ENCODE measurements at regions not wholly inside any gene's neighbourhood (a gene's known extent, or its start where the extent isn't known, plus 50 kb on each side); places are given as distances from the start of the nearest gene placed in this dataset.
A peak's percentile ranks its signal among the peaks of the same experiment; 100 is the strongest.

DNA sequence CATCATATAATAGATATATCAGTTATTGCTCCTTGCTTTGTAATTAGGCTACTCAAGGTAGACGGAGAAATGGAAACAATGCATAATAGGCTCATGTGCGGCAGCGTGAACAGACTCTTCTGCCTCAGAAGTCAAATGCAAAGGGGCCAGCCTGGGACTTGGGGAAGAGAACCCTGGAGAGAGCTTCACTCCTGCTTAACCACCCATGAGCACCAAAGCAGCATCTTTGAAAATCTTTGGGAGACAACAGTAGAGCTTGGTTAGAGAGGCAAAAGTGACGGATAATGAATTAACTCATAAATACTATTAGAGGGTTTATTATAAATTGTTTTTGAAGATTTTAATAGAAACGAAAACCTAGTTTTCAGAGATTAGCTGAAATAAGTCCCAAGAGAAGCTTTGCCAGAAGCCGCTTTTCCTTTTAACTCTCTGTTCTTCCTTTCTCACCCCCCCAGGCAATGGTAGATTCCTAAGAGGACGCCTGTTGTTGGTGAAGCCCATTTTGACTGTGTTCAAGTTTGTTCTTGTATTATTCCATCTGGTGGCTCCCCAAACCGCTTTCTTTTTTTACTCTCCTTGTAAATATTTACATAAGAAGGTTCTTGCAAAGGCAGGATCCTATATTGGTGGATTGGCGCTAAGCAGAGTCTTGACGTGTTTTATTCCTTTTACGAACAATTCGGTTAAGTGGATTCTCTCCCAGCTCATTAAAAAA, 196.0 kb upstream of the TPRG1 start:
- H3K9me3 ChIP-seq: no peaks in the 10 kb centered on the region
- 83% methylated on average over 12 of the region's 12 CpGs for WGBS
- intact Hi-C loops (cut with DNase I): loop anchor here (5.0 kb wide), 1 partner anchor 172 kb away; no protein-coding TSS in a partner anchor
- H3K27me3 ChIP-seq: no peaks in the 10 kb centered on the region
- no peak overlapping the region for H3K27ac ChIP-seq (replicated peaks in 1 of 4)
- no peak for DNase-seq (ENCODE audit: extremely low spot score)
- peaks cover 0 to 22% (median 20%) of the 10 kb centered on the region in 4 donors for H3K4me1 ChIP-seq
- TF ChIP-seq EP300 (IDR thresholded peaks at IDR 0.05): no peak
- TF ChIP-seq POLR2AphosphoS5 (IDR thresholded peaks at IDR 0.05): no peak
- TF ChIP-seq POLR2A (IDR thresholded peaks at IDR 0.05; ENCODE audit: low read depth): no peak
- TF ChIP-seq CTCF (IDR thresholded peaks at IDR 0.05): no peak
- H3K36me3 ChIP-seq: no peaks in the 10 kb centered on the region
- H3K4me3 ChIP-seq: no peak overlapping the region

GRCh38 chr3:188976407-188976806, 195.4 kb upstream of the TPRG1 start:
- TF ChIP-seq EP300 (IDR thresholded peaks at IDR 0.05) (no peak), POLR2A (IDR thresholded peaks at IDR 0.05; ENCODE audit: low read depth) (no peak), POLR2AphosphoS5 (IDR thresholded peaks at IDR 0.05) (no peak), CTCF (IDR thresholded peaks at IDR 0.05) (no peak)
- 94% methylated on average over 3 of the region's 4 CpGs for WGBS
- H3K9me3 ChIP-seq: no peaks in the 10 kb centered on the region
- no peaks in the 10 kb centered on the region for H3K36me3 ChIP-seq
- H3K4me3 ChIP-seq: no peak overlapping the region
- intact Hi-C loops (cut with DNase I): loop anchor here (5.0 kb wide), 1 partner anchor 171 kb away; no protein-coding TSS in a partner anchor
- H3K27me3 ChIP-seq: no peaks in the 10 kb centered on the region
- DNase-seq (ENCODE audit: extremely low spot score): no peak
- no peak overlapping the region for H3K27ac ChIP-seq (replicated peaks in 1 of 4)
- H3K4me1 ChIP-seq: peaks cover 0 to 22% (median 20%) of the 10 kb centered on the region in 4 donors

- DNase-seq (ENCODE audit: extremely low spot score): no peak
- Histone ChIP-seq H3K4me1 (peaks cover 0 to 22% (median 20%) of the 10 kb centered on the region in 4 donors), H3K27me3 (no peaks in the 10 kb centered on the region), H3K9me3 (no peaks in the 10 kb centered on the region), H3K27ac (replicated peaks in 1 of 4) (peak overlapping the region in 3 of 4 donors; percentile 24 to 50 (median 47)), H3K36me3 (no peaks in the 10 kb centered on the region), H3K4me3 (peak overlapping the region in 1 of 4 donors; percentile 5)
- intact Hi-C loops (cut with DNase I): loop anchor here (5.0 kb wide), 1 partner anchor 169 kb away; no protein-coding TSS in a partner anchor
- 49% methylated on average over 7 of the region's 7 CpGs for WGBS
- no peak for TF ChIP-seq EP300 (IDR thresholded peaks at IDR 0.05)
- peak in 1 of 2 donors; percentile 11 for TF ChIP-seq POLR2AphosphoS5 (IDR thresholded peaks at IDR 0.05)
Observed at GRCh38 chr3:188978421-188979171, 193.2 kb upstream of the TPRG1 start.

GRCh38 chr3:188979248-188979647, 192.5 kb upstream of the TPRG1 start:
- H3K4me3 ChIP-seq: no peak overlapping the region
- TF ChIP-seq POLR2AphosphoS5 (IDR thresholded peaks at IDR 0.05) (no peak), EP300 (IDR thresholded peaks at IDR 0.05) (no peak), POLR2A (IDR thresholded peaks at IDR 0.05; ENCODE audit: low read depth) (no peak)
- H3K36me3 ChIP-seq: no peaks in the 10 kb centered on the region
- DNase-seq (ENCODE audit: extremely low spot score): no peak
- WGBS: 66% methylated on average over 7 of the region's 7 CpGs
- H3K9me3 ChIP-seq: no peaks in the 10 kb centered on the region
- intact Hi-C loops (cut with DNase I): loop anchor here (5.0 kb wide), 1 partner anchor 168 kb away; no protein-coding TSS in a partner anchor
- peak overlapping the region in 3 of 4 donors; percentile 24 to 50 (median 47) for H3K27ac ChIP-seq (replicated peaks in 1 of 4)
- H3K4me1 ChIP-seq: peaks cover 0 to 22% (median 20%) of the 10 kb centered on the region in 4 donors
- no peaks in the 10 kb centered on the region for H3K27me3 ChIP-seq

DNA sequence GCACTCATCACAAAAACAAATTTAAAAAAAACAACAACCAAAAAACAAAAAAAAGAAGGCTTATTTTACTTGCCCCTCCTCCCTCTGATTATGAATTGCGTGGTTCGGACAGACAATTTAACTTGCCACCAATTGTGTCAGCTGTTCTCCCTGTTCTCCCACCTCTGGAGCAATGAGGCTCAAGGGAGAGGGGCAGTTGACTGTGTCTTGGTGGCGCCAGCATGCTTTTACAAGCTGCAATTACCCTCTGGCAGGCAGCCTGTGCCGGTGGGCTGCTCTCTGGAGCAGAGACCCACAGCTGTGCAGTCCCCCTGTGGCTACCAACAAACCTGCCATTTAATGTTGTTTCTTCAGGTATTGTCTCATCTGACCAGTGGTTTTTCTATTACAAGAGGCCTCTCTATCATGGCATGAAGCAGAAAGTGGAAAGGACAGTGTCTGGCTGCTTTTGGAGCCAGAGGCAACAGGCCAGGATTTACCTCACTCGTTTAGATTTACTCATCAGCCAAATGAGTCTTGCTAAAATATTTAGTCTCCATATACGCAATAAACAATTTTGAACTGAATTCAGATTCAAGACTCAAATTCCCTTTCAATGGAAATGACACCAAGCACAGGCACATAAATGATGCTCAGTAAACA, 192.0 kb upstream of the TPRG1 start:
- TF ChIP-seq CTCF (IDR thresholded peaks at IDR 0.05) (no peak), EP300 (IDR thresholded peaks at IDR 0.05) (no peak), POLR2AphosphoS5 (IDR thresholded peaks at IDR 0.05) (no peak), POLR2A (IDR thresholded peaks at IDR 0.05; ENCODE audit: low read depth) (no peak)
- 75% methylated on average over 6 of the region's 6 CpGs for WGBS
- H3K9me3 ChIP-seq: no peaks in the 10 kb centered on the region
- no peak for DNase-seq (ENCODE audit: extremely low spot score)
- H3K27ac ChIP-seq (replicated peaks in 1 of 4): peak overlapping the region in 2 of 4 donors; percentile 47 to 50
- intact Hi-C loops (cut with DNase I): loop anchor here (5.0 kb wide), 1 partner anchor 168 kb away; no protein-coding TSS in a partner anchor
- no peaks in the 10 kb centered on the region for H3K27me3 ChIP-seq
- peaks cover 0 to 22% (median 20%) of the 10 kb centered on the region in 4 donors for H3K4me1 ChIP-seq
- no peaks in the 10 kb centered on the region for H3K36me3 ChIP-seq
- H3K4me3 ChIP-seq: no peak overlapping the region

All from esophagus muscularis mucosa (tissue), 4 donors.